Cerebellar nuclear complex (tissue), 1 donor: ENCODE measurements at regions not wholly inside any gene's neighbourhood (a gene's known extent, or its start where the extent isn't known, plus 50 kb on each side); places are given as distances from the start of the nearest gene placed in this dataset.
"Not testable (repeated sequence)": the region's sequence is repeated elsewhere in the genome, so short reads cannot be mapped to it uniquely, and the experiment has no call there.

Experiments
- DNase-seq, 2 experiments: peaks; one replicate each; lab custom pipeline; 2025; lab: John Stamatoyannopoulos, UW

DNA sequence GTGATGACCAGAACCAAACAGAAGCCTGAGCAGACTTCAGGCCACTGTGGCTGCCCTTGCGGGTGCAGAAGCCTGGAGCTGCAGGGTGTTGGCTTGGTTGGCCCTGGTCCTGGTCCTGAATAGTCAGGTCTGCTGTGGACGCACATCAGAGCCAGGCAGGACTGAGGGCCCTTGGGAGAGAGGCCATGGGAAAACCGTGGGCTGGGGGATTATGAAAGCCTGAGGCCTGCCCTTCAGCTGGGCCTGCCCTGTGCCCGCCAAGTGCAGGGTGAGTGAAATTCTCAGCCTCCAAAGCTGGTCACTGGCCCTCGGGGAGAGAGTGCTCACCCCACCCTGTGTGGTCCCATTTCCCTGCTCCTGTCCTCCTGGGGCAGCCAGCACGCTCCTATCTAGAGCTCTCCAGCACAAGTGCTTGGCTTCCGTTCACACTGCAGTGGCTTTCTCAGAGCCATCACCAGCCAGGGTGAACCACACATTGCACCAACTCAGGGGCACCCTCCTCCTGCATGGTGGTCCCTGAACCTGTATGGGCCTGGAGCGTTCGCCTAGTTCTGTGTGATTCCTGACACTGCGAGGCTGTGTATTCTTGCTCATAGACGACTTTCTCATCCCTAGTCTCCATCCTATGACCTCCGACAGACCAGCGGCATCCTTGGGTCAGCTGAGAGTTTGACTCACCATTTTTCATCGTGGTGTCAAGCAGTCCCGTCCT is 146.1 kb downstream of the TTLL2 start:
- DNase-seq = no peak

- DNase-seq = no peak
These were observed 146.7 kb downstream of the TTLL2 start for GRCh38 chr6:167471548-167471930.

DNA sequence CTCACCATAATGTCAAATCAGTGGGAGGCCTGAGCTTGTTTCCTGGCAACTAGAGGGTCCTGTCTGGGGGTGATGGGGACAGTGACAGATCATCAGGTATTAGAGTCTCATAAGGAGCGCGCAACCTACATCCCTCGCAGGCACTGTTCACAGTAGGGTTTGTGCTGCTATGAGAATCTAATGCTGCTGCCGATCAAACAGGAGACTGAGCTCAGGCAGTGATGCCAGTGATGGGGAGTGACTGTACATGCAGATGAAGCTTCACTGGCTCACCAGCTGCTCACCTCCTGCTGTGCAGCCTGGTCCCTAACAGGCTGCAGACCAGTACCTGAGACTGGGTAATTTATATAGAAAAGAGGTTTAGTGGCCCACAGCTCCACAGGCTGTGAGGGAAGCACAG is 147.3 kb downstream of the TTLL2 start:
- no peak for DNase-seq

DNA sequence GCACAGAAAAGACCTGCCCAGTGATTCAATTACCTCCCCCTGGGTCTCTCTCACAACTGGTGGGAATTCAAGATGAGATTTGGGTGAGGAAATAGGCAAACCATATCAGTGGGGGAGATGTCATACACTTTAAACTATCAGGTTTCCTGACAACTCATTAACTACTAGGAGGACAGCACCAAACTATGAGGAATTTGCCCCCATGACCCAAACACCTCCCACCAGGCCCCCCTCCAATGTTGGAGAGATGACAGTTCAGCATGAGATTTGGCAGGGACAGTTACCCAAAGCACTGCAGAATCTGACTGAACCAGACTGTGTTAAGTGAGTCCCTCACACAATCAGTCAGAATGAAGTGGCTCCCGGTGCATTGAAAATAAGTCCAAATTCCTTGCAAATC is 148.0 kb downstream of the TTLL2 start:
- no peak for DNase-seq

GRCh38 chr6:167474171-167474570 is 149.3 kb downstream of the TTLL2 start:
- DNase-seq = no peak

GRCh38 chr6:167474725-167475124 is 149.8 kb downstream of the TTLL2 start:
- DNase-seq = no peak

GRCh38 chr6:167475947-167476346 is 151.1 kb downstream of the TTLL2 start:
- DNase-seq = no peak

- no peak for DNase-seq
These were observed 152.1 kb downstream of the TTLL2 start for GRCh38 chr6:167476844-167477595.

DNA sequence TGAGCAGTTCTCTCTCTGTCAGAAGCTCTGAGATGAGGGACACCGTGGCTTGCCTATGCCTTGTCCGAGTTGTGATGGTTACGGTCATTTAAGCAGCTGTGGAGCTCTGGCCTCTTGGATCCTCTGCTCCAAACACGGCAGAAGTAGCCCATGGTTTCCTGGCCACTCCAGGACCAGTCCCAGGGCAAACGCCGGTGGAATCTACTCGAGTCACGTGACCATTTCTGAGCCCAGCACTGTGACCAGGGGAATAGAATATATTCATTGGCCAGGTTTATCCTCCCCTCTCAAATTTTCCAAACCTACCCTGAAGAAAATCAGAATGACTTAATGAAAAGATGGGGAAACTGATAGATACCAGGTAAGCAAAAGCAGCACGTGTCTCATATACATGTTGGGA is 152.8 kb downstream of the TTLL2 start:
- no peak for DNase-seq

- no peak for DNase-seq
These were observed 154.4 kb downstream of the TTLL2 start for GRCh38 chr6:167479301-167479700.

DNA sequence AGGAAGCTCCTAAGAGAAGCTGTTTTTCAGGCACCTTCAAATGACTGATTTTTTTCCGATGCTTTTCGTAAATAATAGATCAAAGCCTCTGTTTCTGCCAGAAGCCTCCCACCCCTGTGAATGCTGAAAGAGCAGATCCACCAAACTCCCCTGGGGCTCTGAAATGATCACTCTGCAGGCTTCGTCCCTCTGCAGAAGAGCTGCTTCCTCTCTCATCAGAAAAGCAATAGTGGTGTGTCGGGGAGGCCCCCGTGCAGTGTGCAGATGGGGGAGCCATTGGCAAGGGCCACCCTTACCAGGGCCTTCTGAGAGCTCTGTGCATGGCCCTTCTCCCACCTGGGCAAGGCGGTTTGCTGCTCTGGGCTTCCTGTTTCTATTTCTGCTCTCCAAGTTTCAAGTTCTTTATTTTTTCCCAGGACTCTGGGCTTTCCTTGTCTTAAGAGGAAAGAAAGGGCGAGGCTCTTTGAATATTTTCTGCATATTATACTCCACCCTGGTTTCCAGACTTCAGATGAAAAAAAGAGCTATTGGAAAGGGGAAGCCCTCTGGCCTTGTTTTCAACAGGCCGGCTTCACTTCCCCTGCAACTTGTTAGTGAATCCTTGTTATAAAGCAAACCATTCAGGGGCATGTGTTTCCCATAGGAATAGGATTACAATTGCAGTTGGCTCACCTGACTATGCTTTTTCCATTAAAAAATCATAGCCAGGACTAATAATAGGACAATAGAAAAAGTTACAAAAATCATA is 155.2 kb downstream of the TTLL2 start:
- DNase-seq = no peak

- DNase-seq = no peak
These were observed 156.5 kb downstream of the TTLL2 start for GRCh38 chr6:167481307-167481926.

GRCh38 chr6:167482801-167483200 is 157.9 kb downstream of the TTLL2 start:
- DNase-seq = not testable (repeated sequence)

- no peak for DNase-seq
These were observed 160.5 kb downstream of the TTLL2 start for GRCh38 chr6:167485186-167485978.

DNA sequence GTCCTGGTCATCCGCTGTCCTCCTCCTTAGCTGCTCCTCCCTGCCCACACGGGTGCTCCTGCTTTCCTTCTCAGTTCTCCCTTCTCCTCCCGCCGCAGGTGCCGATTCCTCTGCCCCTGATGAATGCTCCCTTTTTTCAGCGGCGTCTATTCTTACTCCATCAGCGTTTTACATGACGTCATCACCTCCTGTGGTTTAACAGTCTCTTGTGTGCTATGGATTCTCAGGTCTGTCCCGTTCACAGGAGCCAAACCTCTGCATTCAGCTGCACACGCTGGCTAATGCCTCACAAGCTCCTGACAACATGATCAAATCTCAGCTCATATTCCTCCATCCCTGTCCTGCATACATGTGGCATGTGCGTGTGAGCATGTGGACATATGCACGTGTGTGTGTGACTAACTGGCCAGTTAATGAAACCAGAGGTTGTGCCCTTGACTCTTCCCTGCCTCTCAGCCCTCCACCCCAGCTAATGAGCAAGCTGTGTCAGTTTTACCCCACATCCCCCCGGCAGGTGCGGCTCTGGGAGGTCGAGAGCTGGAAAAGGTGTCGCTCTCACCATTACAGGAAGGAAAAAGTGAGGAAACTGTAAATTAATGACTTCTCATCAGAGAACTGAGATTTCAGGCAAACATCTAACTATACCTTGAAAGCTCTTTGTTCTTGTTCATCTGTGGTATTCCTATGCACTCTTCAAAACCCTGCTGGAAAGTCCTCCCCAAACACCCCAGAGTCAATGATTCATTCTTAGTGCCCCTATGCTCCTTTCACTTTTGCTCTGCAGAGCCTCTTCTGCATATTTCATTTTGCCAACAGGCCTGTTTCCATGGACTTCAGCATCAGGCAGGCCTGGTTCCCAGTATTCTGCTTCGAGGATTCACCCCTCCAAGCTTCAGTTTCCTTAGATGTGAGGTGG is 163.1 kb downstream of the TTLL2 start:
- no peak for DNase-seq

DNA sequence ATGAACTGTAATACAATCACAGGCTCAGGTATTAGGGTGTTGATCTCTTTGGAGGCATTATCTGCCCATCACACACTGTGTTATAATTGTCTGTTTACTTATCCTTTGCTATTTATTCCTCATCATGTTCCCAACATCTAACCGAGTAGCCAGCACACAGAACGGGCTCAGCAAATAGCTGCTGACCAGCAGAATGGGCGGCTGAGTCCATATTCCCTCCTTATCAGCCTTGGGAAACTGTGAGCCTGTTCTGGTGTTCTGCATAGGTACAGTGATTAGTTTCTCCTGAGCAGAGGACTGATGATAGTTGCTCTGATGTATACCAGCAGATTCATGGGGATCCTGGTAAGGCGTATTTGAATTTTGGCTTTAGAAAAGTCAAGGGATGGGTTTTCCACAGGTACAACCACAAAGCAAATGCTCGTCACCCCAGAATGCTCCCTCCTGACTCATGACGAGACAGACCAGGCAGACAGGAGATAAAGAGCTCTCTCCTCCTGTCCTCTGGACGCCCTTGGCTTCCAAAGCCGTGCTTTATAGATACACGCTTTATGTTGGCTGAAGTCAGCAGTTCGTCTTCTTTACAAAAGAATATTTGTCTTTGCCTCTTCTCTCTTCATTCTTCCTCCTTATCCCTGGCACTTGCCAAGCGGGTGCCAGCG is 166.7 kb downstream of the TTLL2 start:
- no peak for DNase-seq

GRCh38 chr6:167492100-167492449 is 167.2 kb downstream of the TTLL2 start:
- no peak for DNase-seq

- no peak for DNase-seq
These were observed 168.4 kb downstream of the TTLL2 start for GRCh38 chr6:167493310-167493709.

GRCh38 chr6:167493976-167494697 is 169.3 kb downstream of the TTLL2 start:
- DNase-seq = no peak
